ENCODE measurements at regions not wholly inside any gene's neighbourhood (a gene's known extent, or its start where the extent isn't known, plus 50 kb on each side); places are given as distances from the start of the nearest gene placed in this dataset.
"Not testable (repeated sequence)": the region's sequence is repeated elsewhere in the genome, so short reads cannot be mapped to it uniquely, and the experiment has no call there.

DNA sequence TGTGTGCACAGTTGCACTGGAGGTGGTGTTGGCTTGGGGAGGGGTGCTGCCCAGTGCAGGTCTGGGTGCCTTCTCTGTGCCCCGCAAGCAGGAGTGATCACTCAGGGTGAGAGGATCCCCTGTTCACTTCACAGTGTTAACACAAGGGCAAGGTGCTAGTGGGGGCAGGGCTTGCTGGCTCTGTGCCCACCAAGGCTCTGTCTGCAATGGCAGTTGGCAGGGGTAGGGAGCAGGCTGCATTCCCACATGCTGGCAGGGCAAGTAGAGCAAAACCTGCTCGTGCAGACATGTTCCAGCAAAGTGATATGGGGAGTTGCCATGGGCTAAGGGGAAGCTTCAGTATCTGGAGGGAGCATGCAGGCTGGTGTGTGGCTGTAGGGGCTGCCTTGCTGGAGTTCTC is 428.0 kb downstream of the ZNF674 start:
- Histone ChIP-seq H3K9me3 (no peaks in the 10 kb centered on the region), H3K4me1 (no peaks in the 10 kb centered on the region), H3K36me3 (no peaks in the 10 kb centered on the region), H3K4me3 (no peak overlapping the region), H3K27ac (no peak overlapping the region), H3K27me3 (no peaks in the 10 kb centered on the region)
- DNase-seq (ENCODE audit: low spot score), result no peak
- TF ChIP-seq, protein P1, sequence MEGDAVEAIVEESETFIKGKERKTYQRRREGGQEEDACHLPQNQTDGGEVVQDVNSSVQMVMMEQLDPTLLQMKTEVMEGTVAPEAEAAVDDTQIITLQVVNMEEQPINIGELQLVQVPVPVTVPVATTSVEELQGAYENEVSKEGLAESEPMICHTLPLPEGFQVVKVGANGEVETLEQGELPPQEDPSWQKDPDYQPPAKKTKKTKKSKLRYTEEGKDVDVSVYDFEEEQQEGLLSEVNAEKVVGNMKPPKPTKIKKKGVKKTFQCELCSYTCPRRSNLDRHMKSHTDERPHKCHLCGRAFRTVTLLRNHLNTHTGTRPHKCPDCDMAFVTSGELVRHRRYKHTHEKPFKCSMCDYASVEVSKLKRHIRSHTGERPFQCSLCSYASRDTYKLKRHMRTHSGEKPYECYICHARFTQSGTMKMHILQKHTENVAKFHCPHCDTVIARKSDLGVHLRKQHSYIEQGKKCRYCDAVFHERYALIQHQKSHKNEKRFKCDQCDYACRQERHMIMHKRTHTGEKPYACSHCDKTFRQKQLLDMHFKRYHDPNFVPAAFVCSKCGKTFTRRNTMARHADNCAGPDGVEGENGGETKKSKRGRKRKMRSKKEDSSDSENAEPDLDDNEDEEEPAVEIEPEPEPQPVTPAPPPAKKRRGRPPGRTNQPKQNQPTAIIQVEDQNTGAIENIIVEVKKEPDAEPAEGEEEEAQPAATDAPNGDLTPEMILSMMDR (IDR thresholded peaks at IDR 0.05), result no peak

DNA sequence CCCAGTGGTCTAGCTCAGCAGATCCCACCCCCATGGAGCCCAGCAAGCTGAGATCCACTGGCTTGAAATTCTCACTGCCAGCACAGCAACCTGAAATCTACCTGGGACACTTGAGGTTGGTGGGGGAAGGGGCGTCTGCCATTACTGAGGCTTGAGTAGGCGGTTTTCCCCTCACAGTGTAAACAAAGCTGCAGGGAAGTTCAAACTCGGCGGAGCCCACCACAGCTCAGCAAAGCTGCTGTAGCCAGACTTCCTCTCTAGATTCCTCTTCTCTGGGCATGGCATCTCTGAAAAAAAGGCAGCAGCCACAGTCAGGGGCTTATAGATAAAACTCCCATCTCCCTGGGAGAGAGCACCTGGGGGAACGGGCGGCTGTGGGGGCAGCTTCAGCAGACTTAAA is 457.9 kb downstream of the ZNF674 start:
- not testable (repeated sequence) for H3K4me1 ChIP-seq; H3K27ac ChIP-seq; H3K9me3 ChIP-seq; H3K36me3 ChIP-seq; H3K27me3 ChIP-seq; DNase-seq (ENCODE audit: low spot score); H3K4me3 ChIP-seq

DNA sequence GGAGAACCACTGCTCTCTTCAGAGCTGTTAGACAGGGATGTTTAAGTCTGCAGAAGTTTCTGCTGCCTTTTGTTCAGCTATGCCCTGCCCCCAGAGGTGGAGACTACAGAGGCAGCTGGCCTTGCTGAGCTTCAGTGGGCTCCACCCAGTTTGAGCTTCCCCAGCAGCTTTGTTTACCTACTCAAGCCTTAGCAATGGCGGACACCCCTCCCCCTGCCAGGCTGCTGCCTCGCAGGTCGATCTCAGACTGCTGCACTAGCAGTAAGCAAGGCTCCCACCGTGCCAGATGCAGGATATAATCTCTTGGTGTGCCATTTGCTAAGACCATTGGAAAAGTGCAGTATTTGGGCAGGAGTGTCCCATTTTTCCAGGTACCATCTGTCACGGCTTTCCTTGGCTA is 465.1 kb downstream of the ZNF674 start:
- not testable (repeated sequence) for H3K27ac ChIP-seq; H3K36me3 ChIP-seq; H3K9me3 ChIP-seq; H3K27me3 ChIP-seq; H3K4me1 ChIP-seq; DNase-seq (ENCODE audit: low spot score); H3K4me3 ChIP-seq

DNA sequence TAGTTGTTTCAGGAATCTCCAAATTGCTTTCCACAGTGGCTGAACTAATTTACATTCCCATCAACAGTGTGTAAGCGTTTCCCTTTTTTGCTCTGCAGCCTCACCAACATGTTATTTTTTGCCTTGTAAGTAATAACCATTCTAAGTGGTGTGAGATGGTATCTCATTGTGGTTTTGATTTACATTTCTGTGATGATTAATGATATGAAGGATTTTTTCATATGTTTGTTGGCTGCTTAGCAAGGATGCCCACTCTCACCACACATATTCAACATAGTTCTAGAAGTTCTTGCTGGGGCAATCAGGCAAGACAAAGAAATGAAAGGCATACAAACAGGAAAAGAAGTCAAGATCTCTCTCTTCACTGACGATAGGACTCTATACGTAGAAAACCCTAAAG is 472.4 kb downstream of the ZNF674 start:
- H3K9me3 ChIP-seq, result peaks cover 0 to 4% of the 10 kb centered on the region in 2 donors
- H3K27me3 ChIP-seq, result no peaks in the 10 kb centered on the region
- no peak overlapping the region for H3K27ac ChIP-seq
- no peak overlapping the region for H3K4me3 ChIP-seq
- TF ChIP-seq, protein P1 (IDR thresholded peaks at IDR 0.05), result no peak
- no peak for DNase-seq (ENCODE audit: low spot score)
- no peaks in the 10 kb centered on the region for H3K4me1 ChIP-seq
- H3K36me3 ChIP-seq, result no peaks in the 10 kb centered on the region

DNA sequence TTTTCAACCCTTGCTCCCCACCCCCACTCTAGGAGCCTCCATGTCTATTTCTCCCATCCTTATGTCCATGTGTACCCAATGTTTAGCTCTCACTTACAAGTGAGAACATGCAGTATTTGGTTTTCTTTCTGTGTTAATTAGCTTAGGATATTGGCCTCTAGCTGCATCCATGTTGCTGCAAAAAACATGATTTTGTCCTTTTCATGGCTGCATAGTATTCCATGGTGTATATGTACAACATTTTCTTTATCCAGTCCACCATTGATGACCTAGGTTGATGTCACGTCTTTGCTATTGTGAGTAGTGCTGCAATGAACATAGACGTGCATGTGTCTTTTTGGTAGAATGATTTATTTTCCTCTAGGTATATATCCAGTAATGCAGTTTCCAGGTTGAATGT is 472.8 kb downstream of the ZNF674 start:
- H3K9me3 ChIP-seq, result peaks cover 0 to 4% of the 10 kb centered on the region in 2 donors
- no peak overlapping the region for H3K4me3 ChIP-seq
- no peak overlapping the region for H3K27ac ChIP-seq
- TF ChIP-seq, protein P1 (IDR thresholded peaks at IDR 0.05), result no peak
- no peaks in the 10 kb centered on the region for H3K36me3 ChIP-seq
- H3K4me1 ChIP-seq, result no peaks in the 10 kb centered on the region
- no peaks in the 10 kb centered on the region for H3K27me3 ChIP-seq
- DNase-seq (ENCODE audit: low spot score), result no peak

DNA sequence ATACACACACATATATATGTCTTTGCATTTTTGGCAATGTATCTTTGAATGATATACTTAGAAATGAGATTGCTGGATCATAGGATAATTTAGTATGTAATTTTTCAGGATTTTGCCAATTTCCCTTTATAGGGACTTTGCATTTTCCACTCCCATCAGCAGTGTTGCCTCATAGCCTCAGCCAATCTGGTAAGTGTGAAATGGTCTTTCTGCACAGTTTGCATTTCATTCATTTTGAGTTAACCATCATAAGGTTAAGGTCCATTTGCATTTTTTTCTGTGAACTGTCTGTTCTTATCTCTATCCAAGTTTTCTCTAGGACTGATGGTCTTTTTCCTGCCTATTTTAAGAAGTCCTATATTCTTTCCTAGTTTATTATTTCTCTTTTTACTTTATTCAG is 474.8 kb downstream of the ZNF674 start:
- Histone ChIP-seq H3K4me3 (no peak overlapping the region), H3K9me3 (peaks cover 0 to 4% of the 10 kb centered on the region in 2 donors), H3K27ac (no peak overlapping the region), H3K36me3 (no peaks in the 10 kb centered on the region), H3K4me1 (no peaks in the 10 kb centered on the region), H3K27me3 (no peaks in the 10 kb centered on the region)
- DNase-seq (ENCODE audit: low spot score), result no peak
- TF ChIP-seq, protein P1 (IDR thresholded peaks at IDR 0.05), result no peak

DNA sequence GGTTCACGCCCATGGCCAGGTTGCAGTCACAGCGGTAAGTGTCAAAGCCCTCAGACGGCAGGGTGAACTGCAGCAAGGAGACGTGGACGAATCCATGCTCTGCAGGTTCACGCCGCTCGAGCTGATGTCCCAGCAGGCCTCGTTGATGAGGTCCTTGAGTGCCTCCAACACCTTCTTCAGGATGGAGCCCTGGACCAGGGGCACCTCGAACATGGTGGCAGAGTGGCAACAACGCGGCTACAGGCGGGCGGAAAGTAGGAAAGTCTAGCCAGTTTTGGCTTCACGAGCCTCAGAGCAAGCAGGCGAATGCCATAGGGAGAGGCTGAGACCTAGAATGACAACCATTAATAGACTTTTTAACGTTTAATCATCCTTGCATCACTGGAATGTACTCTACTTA is 485.9 kb downstream of the ZNF674 start:
- no peak overlapping the region for H3K27ac ChIP-seq
- H3K9me3 ChIP-seq, result peaks cover 0 to 5% of the 10 kb centered on the region in 2 donors
- no peaks in the 10 kb centered on the region for H3K36me3 ChIP-seq
- no peak for DNase-seq (ENCODE audit: low spot score)
- TF ChIP-seq, protein P1 (IDR thresholded peaks at IDR 0.05), result no peak
- no peak overlapping the region for H3K4me3 ChIP-seq
- H3K4me1 ChIP-seq, result no peaks in the 10 kb centered on the region
- H3K27me3 ChIP-seq, result no peaks in the 10 kb centered on the region

Data from right atrium auricular region (tissue), 2 donors.